Naive B cell (primary cell): ENCODE measurements at regions not wholly inside any gene's neighbourhood (a gene's known extent, or its start where the extent isn't known, plus 50 kb on each side); places are given as distances from the start of the nearest gene placed in this dataset.
"Not testable (repeated sequence)": the region's sequence is repeated elsewhere in the genome, so short reads cannot be mapped to it uniquely, and the experiment has no call there.

ENCODE experiments used
- ATAC-seq, 2 donors: fragments of 150-1000 bp; cut with Tn5 transposase; 2 replicates each; pipeline ENCODE4 v1.10.0; 2021; ENCODE audit warnings: low read depth in 2 of 2, mild to moderate bottlenecking in 2 of 2, moderate library complexity in 2 of 2
- DNase-seq: peaks from one replicate; pipeline ENCODE4 v3.0.0; 2022
- H3K27ac Mint-ChIP-seq, 6 donors: one replicate each; pipeline ENCODE4 v1.8.0; 2020 to 2022; ENCODE audit warnings: mild to moderate bottlenecking in 6 of 6, mixed read lengths in 6 of 6, moderate library complexity in 5 of 6, inconsistent platforms in 2 of 6
- H3K27me3 Mint-ChIP-seq, 3 donors: one replicate each; pipeline ENCODE4 v1.8.0; 2021 to 2022; ENCODE audit warnings: mixed read lengths in 3 of 3, mild to moderate bottlenecking in 1 of 3
- H3K36me3 Mint-ChIP-seq, 2 donors: one replicate each; pipeline ENCODE4 v1.8.0; 2020 to 2022; ENCODE audit warnings: mixed read lengths in 2 of 2, inconsistent platforms in 1 of 2, mild to moderate bottlenecking in 1 of 2
- H3K4me1 Mint-ChIP-seq, 3 donors: one replicate each; pipeline ENCODE4 v1.8.0; 2020 to 2022; ENCODE audit warnings: mixed read lengths in 3 of 3, inconsistent platforms in 1 of 3, mild to moderate bottlenecking in 1 of 3, moderate library complexity in 1 of 3
- H3K4me3 Mint-ChIP-seq, 8 donors: one replicate each; pipeline ENCODE4 v1.8.0; 2020 to 2022; ENCODE audit warnings: mild to moderate bottlenecking in 8 of 8, mixed read lengths in 8 of 8, moderate library complexity in 8 of 8, inconsistent platforms in 2 of 8
- H3K9me3 Mint-ChIP-seq, 7 donors: one replicate each; pipeline ENCODE4 v1.8.0; 2020 to 2022; ENCODE audit warnings: mixed read lengths in 7 of 7, mild to moderate bottlenecking in 5 of 7, inconsistent platforms in 2 of 7, moderate library complexity in 1 of 7

DNA sequence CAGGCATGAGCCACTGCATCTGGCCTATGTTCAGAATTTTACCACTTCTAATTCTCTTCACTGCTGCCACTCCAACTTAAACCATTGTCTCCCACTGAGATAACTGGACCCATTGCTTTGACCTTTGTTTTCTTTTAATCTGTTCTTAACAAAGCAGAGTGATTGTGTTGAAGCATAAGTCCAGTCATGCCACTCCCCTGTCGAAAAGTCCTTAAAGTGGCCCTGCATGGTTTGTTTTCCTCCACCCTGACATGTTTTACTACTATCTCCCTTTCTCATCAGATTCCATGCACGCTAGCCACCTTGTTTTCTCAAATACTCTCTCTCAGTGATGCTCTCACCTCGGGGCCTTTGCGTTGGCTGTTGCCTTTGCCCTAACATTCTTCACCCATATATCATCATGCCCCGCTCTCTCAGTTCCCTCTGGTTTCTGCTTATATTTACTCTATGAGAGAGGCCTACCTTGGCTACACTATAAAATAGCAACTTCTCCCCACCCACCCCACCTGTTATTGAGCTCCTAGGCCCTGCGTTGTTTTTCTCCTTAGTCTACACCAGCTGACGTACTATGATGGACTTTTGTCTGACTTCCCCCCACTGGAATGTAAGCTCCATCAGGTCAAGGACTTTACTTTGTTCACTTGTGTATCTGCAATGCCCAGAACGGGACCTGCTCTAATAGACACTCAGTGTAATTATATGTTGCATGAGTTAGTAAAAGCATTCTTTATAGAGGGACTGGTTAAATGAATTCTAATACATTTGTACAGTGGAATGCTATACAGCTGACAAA is 75.6 kb upstream of the GARIN1A start:
- H3K4me1 Mint-ChIP-seq, H3K27me3 Mint-ChIP-seq, H3K4me3 Mint-ChIP-seq, ATAC-seq, H3K9me3 Mint-ChIP-seq, DNase-seq: not testable (repeated sequence)
- peaks cover 10 to 11% of the 10 kb centered on the region in 2 donors for H3K36me3 Mint-ChIP-seq
- peak overlapping the region in 2 of 6 donors; percentile 13 to 38 for H3K27ac Mint-ChIP-seq

DNA sequence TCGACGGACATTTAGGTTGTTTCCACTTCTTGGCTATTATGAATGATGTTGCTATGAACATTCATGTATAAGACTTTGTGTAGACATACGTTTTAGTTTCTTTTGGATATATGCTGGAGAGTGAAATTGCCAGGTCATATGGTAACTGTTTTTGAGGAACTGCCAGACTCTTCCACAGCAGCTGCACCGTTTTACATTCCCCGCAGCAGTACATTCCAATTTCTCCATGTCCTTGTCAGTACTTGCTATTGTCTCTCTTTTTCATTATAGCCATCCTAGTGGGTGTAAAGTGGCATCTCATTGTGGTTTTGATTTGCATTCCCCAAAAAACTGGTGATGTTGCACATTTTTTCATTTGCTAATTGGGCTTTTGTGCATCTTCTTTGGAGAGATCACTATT is 73.1 kb upstream of the GARIN1A start:
- Mint-ChIP-seq H3K27ac (peak overlapping the region in 1 of 6 donors; percentile 54), H3K36me3 (peaks cover 7 to 10% of the 10 kb centered on the region in 2 donors)
- not testable (repeated sequence) for H3K9me3 Mint-ChIP-seq, H3K4me1 Mint-ChIP-seq, H3K4me3 Mint-ChIP-seq, DNase-seq, ATAC-seq, H3K27me3 Mint-ChIP-seq

DNA sequence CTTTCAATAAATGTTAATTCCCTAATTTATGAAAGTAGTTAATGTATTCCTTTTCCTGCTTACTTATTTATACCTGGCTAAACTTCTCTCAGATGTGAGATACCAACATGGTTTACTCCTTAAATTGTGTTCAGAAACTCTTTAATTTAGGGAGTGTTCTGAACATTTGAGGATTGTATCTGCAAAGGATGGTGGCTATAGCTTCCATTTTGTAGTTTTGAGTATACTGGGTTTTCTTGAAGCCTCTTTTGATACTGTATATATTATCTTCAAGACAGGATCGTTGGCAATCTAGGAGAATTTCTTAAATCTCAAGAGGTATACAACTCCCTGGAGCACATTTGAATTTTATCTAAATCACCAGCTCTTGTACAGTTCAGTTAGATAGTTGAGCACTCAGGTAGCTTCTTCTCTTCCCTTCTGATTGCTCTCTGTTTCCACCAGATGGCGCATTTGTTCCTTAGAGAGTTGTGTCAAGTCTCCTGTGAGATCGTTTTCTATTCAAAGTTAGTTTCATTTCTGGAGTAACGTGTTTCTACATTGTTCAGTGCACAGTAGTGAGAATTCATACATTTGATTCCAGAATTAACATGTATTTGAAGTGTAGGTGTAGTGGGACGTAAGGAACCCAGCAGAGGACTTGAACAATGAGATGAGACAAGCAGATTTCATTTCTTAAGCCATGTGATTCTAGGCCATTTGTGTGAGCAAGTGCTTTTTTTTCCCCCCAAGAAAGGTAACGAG is 63.2 kb upstream of the GARIN1A start:
- Mint-ChIP-seq H3K4me3 (peak overlapping the region in 5 of 8 donors; percentile 3 to 69 (median 45)), H3K27ac (peak overlapping the region in 5 of 6 donors; percentile 60 to 89 (median 80))
- not testable (repeated sequence) for H3K9me3 Mint-ChIP-seq, H3K27me3 Mint-ChIP-seq, H3K4me1 Mint-ChIP-seq, H3K36me3 Mint-ChIP-seq
- ATAC-seq (peak; percentile 87 to 91), DNase-seq (peak; percentile 51)

DNA sequence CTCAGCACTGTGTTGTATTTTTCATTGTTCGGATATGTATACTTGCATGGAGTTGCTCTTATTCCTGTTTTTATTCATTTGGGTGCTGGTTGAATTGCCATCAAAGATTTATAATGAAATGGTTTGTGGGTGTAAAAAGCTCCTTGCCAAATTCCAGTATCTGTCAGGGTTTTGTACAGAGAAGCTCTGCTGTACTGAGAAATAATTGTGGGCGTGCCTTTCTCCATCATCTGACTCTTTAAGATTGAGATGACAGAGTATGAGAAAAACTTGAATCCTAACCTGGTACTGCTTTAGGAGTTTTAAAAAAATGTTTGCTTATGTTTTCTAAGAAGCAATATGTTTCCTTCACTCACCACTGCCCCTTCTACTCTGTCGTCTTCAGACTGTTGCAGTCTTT is 58.7 kb upstream of the GARIN1A start:
- not testable (repeated sequence) for ATAC-seq, H3K4me1 Mint-ChIP-seq, H3K4me3 Mint-ChIP-seq, H3K36me3 Mint-ChIP-seq, DNase-seq, H3K9me3 Mint-ChIP-seq, H3K27me3 Mint-ChIP-seq
- peak overlapping the region in 2 of 6 donors; percentile 29 to 39 for H3K27ac Mint-ChIP-seq

DNA sequence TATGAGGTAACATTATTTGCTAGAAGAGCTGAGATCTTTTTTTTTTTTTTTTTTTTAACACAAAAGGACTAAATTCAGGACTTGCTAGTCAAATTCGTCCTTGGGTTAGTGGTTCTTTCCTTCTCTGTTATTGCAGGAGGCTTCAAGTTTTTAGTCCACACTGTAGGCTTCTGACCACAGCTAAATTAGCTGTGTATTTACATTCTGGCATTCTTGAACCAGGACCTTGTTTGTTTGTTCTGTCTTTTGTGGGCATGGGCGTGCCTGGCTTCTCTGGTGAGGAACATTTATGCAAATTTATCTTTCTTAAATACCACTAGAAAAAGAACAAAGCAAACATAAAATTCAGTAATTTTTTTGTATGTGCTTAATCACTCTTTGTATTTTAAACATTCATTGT is 57.3 kb upstream of the GARIN1A start:
- not testable (repeated sequence) for H3K9me3 Mint-ChIP-seq, H3K27me3 Mint-ChIP-seq, DNase-seq, H3K4me3 Mint-ChIP-seq, H3K4me1 Mint-ChIP-seq, H3K36me3 Mint-ChIP-seq, ATAC-seq
- H3K27ac Mint-ChIP-seq: peak overlapping the region in 1 of 6 donors; percentile 56

DNA sequence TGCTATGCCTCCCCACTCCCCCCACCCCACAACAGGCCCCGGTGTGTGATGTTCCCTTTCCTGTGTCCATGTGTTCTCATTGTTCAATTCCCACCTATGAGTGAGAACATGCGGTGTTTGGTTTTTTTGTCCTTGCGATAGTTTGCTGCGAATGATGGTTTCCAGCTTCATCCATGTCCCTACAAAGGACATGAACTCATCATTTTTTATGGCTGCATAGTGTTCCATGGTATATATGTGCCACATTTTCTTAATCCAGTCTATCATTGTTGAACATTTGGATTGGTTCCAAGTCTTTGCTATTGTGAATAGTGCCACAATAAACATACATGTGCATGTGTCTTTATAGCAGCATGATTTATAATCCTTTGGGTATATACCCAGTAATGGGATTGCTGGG is 55.3 kb upstream of the GARIN1A start:
- not testable (repeated sequence) for ATAC-seq, H3K27ac Mint-ChIP-seq, DNase-seq, H3K36me3 Mint-ChIP-seq, H3K4me3 Mint-ChIP-seq, H3K4me1 Mint-ChIP-seq, H3K9me3 Mint-ChIP-seq, H3K27me3 Mint-ChIP-seq
